OCI-LY1 (cell line): ENCODE measurements at regions not wholly inside any gene's neighbourhood (a gene's known extent, or its start where the extent isn't known, plus 50 kb on each side); places are given as distances from the start of the nearest gene placed in this dataset.

Experiments
- EZH2 ChIP-seq: fragments of 200-600 bp; sonication (generic), shearing (Covaris generic); IDR thresholded peaks from 2 replicates; pipeline ENCODE4 v1.8.0; 2017; ENCODE audit warnings: borderline replicate concordance, mixed run types, mild to moderate bottlenecking, antibody characterized with exemption, low read length, moderate library complexity, mixed read lengths
- TF ChIP-seq, protein P1 (sequence below): fragments of 200-600 bp; sonication (generic), shearing (Covaris generic); IDR thresholded peaks from 2 replicates; pipeline ENCODE4 v1.5.1; 2017; ENCODE audit warnings: mild to moderate bottlenecking, antibody characterized with exemption, low read length, moderate library complexity, mixed read lengths

DNA sequence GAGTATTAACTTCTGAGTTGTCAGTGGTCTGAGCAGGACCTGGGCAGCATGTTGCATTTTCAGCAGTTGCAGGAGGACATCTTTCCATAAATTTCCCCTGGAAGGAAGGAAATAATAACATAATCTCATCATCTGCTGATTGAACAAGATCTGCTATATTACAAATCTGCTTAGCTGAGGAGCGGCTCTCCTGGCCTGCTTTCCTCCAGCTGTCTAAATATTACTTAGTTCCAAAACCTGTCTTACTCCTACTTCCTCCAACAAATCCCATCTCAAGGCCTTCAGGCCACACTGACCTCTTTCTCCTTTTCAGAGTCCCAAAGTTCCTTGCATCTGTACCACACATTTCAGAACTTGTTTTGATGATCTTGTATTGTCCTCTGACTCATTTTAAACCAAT, 364.4 kb upstream of the MCTP2 start:
- TF ChIP-seq EZH2, result no peak
- TF ChIP-seq, protein P1, sequence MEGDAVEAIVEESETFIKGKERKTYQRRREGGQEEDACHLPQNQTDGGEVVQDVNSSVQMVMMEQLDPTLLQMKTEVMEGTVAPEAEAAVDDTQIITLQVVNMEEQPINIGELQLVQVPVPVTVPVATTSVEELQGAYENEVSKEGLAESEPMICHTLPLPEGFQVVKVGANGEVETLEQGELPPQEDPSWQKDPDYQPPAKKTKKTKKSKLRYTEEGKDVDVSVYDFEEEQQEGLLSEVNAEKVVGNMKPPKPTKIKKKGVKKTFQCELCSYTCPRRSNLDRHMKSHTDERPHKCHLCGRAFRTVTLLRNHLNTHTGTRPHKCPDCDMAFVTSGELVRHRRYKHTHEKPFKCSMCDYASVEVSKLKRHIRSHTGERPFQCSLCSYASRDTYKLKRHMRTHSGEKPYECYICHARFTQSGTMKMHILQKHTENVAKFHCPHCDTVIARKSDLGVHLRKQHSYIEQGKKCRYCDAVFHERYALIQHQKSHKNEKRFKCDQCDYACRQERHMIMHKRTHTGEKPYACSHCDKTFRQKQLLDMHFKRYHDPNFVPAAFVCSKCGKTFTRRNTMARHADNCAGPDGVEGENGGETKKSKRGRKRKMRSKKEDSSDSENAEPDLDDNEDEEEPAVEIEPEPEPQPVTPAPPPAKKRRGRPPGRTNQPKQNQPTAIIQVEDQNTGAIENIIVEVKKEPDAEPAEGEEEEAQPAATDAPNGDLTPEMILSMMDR, result no peak
